SJCRH30 (cell line): ENCODE measurements at regions not wholly inside any gene's neighbourhood (a gene's known extent, or its start where the extent isn't known, plus 50 kb on each side); places are given as distances from the start of the nearest gene placed in this dataset.

Experiments used
- DNase-seq, 2 experiments: peaks; one replicate each; pipeline ENCODE4 v3.0.0-alpha.2; 2015 to 2020
- H3K27ac ChIP-seq: fragments of 250-450 bp; sonication (Bioruptor Pico); 2 replicates; pipeline ENCODE4 v1.5.1; 2020; ENCODE audit warnings: mild to moderate bottlenecking, moderate library complexity
- H3K27me3 ChIP-seq: fragments of 250-450 bp; sonication (Bioruptor Pico); 2 replicates; pipeline ENCODE4 v1.5.1; 2020; ENCODE audit warnings: mild to moderate bottlenecking, moderate library complexity
- H3K36me3 ChIP-seq: fragments of 250-450 bp; sonication (Bioruptor Pico); 2 replicates; pipeline ENCODE4 v1.5.1; 2020; ENCODE audit warnings: mild to moderate bottlenecking, moderate library complexity
- H3K4me1 ChIP-seq: fragments of 250-450 bp; sonication (Bioruptor Pico); 2 replicates; pipeline ENCODE4 v1.5.1; 2020; ENCODE audit warnings: mild to moderate bottlenecking, moderate library complexity
- H3K4me3 ChIP-seq: fragments of 250-450 bp; sonication (Bioruptor Pico); 2 replicates; pipeline ENCODE4 v1.5.1; 2020; ENCODE audit warnings: mild to moderate bottlenecking, moderate library complexity
- H3K9me3 ChIP-seq: fragments of 250-450 bp; sonication (Bioruptor Pico); replicated peaks from 2 replicates; pipeline ENCODE4 v1.5.1; 2020; ENCODE audit warnings: mild to moderate bottlenecking, moderate library complexity

DNA sequence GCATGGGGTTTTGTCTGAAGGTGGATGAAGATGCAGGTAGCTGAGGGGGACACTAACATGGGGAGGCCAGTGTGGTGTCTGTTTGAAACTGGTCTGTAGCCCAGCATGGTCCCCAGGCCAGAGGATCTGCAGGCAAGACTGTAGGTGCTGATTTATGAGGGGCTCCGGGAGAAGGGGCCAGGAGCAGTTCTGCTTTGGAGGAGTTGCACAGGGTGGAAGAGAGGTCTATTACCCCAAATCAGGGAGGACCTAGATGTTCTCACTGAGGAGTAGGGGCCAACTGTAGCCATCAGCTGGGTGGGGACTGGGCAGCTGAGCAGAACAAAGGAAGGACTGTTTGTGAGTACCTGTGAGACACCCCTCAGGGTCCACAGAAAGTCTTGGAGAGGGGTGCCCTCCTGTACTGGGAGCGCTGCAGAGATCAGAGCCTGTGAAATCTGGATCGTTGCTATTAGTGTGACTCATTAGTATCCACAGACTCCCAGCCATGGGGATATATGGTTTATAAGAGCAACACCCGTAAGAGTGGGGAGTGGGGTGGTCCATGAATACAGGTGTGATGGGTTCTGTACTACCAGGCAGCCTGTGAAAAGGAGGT, 64.3 kb upstream of the IRF2BP2 start:
- DNase-seq: no peak
- Histone ChIP-seq H3K36me3 (no peaks in the 10 kb centered on the region), H3K27ac (no peak overlapping the region), H3K4me3 (no peak overlapping the region), H3K4me1 (0 out of 2 replicates have a peak, but pooled peaks cover 5% of the 10 kb centered on the region), H3K9me3 (no peaks in the 10 kb centered on the region; the same call in 1 of the 2 replicates), H3K27me3 (no peaks in the 10 kb centered on the region)

DNA sequence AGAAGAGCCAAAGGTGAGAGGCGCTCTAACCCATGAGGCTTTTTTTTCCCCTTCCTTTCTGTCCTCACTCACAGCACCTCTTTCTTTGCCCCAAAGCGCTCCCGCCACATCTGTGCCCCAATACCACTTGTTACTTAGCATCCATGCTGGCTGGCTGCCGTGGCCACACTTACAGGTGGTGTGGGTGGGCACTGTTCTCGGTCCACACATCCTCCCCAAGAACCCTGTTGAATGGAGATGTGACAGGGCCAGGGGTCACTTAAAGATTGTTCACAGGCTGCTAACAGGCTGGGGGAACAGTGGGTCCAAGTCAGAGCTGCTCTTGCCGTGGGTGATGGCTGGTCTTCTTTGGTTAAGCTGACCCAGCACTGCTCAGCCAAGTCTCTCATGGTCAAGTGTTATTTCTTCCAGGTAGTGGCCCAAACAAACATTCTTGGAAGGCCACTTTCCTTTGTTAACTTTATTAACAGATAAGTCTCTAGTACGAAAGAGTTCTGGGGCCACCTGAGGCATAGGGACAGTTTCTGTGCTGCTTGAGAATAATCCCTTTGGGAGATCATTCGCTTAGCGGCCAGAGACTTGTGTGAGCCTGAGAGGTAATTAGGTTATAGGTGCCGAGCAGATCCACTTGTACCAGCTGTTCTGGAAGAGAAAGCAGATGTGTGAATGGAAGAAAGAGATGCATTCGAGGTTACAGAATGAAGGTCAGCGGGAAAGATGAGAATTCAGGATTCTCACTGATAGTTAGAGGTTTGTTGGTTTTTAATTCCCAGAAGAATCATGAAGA, 62.6 kb upstream of the IRF2BP2 start:
- no peak for DNase-seq
- Histone ChIP-seq H3K27ac (no peak overlapping the region), H3K27me3 (no peaks in the 10 kb centered on the region), H3K4me1 (0 out of 2 replicates have a peak, but pooled peaks cover 5% of the 10 kb centered on the region), H3K36me3 (no peaks in the 10 kb centered on the region), H3K9me3 (no peaks in the 10 kb centered on the region; the same call in none of the 2 replicates), H3K4me3 (no peak overlapping the region)

DNA sequence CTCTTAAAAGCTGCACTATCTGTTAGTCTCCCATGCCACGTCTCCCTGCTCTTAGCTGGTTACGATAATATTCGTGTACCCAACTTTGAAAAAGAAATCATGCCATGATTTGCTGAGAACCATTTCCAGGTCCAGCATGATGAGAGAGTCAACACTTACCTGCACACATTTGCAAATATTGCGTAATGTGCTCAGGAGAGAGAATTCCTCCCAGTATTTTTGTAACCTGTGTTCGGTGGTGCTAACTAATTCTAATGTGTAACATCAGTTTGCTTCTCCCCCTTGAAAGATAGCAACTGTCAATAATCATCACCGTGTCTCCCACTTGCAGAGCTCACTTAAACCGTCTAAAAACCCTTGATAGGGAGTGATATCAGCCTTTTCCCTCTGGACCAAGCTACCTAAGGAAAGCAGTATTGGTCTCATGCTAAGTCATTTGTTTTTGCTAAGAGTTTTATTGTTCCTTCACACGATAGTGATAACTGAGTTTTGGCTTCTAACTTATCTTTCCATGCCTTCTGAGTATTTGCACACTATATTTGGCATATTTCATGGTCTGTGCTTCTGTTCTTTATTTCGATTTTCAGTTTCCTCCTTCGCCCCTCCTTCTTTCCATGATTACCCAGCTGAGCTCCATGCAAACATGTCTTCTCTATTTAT, 61.1 kb upstream of the IRF2BP2 start:
- DNase-seq: no peak

DNA sequence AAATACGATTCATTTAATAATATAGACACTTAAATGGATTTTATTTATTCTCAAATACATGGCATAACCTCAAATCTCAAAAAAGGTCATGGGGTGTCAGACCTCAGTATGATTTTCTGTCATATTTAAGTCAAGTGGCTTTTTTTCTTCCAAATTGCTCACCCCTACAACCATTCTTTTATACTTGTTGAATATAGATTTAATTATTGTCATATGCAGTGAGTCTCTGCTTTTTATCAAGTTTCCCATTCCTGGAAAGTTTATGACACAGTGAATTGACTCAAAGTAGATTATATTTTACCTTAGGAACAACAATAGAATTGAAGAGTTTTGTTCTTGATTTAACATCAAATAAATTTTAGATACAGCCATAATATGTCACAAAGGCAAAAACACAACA, 59.5 kb upstream of the IRF2BP2 start:
- Histone ChIP-seq H3K9me3 (no peaks in the 10 kb centered on the region; the same call in none of the 2 replicates), H3K4me3 (no peak overlapping the region), H3K36me3 (no peaks in the 10 kb centered on the region), H3K4me1 (no peaks in the 10 kb centered on the region), H3K27ac (no peak overlapping the region), H3K27me3 (no peaks in the 10 kb centered on the region)
- DNase-seq: no peak

More for the DNA sequence above, 61.1 kb upstream of the IRF2BP2 start:
- Histone ChIP-seq H3K36me3 (no peaks in the 10 kb centered on the region), H3K4me3 (no peak overlapping the region), H3K27me3 (no peaks in the 10 kb centered on the region), H3K9me3 (no peaks in the 10 kb centered on the region; the same call in none of the 2 replicates), H3K4me1 (0 out of 2 replicates have a peak, but pooled peaks cover 5% of the 10 kb centered on the region), H3K27ac (no peak overlapping the region)

DNA sequence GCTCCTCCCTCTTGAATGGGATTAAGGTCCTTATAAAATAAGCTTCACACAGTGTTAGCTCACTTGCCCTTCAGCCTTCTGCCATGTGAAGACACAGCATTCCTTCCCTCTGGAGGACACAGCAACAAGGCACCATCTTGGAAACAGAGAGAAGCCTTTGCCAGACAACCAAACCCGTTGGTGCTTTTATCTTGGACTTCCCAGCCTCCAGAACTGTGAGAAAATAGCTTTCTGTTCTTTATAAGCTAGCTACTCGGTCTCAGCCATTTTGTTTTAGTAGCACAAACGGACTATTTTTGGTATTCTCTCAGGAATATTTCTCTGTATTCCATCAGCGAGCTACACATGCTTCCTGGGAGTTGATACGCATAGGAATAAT, 58.6 kb upstream of the IRF2BP2 start:
- DNase-seq: no peak
- Histone ChIP-seq H3K27me3 (no peaks in the 10 kb centered on the region), H3K36me3 (no peaks in the 10 kb centered on the region), H3K9me3 (no peaks in the 10 kb centered on the region; the same call in none of the 2 replicates), H3K4me1 (no peaks in the 10 kb centered on the region), H3K27ac (no peak overlapping the region), H3K4me3 (no peak overlapping the region)

DNA sequence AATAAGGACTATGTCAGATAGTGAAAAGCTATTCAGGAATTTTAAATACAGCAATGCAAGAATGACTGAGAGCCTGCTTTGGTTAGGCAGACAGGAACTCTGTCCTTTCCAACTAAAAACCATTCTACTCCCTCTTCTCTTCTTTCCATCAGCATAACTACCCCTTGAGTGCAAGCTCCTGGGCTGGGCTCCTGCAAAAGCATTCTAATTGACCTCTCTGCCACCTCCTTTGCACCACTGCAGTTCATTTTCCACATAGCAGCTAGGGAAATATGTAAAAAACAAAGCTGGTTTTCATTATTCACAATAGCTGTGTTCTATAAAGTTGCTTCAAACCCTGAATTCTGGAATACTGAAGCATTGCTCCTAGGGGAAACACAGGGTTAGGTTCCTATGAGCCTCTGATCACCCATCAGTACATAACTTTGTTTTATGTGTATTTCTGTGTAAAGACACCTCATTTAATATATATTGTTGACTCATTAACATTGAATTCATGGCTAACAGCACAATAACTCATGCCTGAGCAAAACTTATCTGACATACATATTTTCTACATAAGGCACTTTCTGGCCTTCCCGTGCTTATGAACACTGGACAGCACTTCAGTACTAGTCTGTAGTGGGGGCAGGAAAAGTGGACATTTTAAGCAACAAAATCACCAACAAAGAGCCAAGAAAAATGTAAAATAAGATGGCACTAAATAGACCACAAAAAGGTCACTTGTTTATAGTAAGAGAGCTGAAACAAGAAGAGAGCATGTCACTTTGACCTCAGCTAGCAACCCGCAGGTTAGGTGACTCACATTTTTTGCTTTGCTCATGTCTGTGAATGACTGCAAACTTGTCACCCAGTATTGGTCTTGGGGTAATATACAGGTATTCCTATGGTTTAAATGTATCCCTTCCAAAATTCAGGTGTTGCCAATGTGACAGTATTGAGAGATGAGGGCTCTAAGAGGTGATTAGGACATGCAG, 57.9 kb upstream of the IRF2BP2 start:
- no peaks in the 10 kb centered on the region for H3K36me3 ChIP-seq

DNA sequence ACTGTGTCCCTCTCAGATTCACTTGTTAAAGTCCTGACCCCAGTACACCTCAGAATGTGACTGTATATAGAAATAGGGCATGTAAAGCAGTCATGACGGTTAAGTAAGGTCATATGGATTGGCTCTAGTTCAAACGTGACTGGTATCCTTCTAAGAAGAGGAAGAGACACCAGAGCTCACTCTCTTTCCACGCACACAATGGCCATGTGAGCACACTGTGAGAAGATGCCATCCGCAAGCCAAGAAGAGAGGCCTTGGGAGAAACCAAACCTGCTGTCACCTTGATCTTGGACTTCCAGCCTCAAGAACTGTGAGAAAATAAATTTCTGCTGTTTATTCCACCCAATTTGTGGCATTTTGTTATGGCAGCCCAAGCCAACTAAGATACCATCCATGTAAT, 56.8 kb upstream of the IRF2BP2 start:
- Histone ChIP-seq H3K4me3 (no peak overlapping the region), H3K9me3 (no peaks in the 10 kb centered on the region; the same call in none of the 2 replicates), H3K36me3 (no peaks in the 10 kb centered on the region), H3K4me1 (no peaks in the 10 kb centered on the region), H3K27me3 (no peaks in the 10 kb centered on the region), H3K27ac (no peak overlapping the region)
- no peak for DNase-seq

More for the DNA sequence above, 57.9 kb upstream of the IRF2BP2 start:
- no peak overlapping the region for H3K27ac ChIP-seq
- no peaks in the 10 kb centered on the region for H3K27me3 ChIP-seq
- H3K9me3 ChIP-seq: no peaks in the 10 kb centered on the region; the same call in none of the 2 replicates
- no peak overlapping the region for H3K4me3 ChIP-seq
- no peak for DNase-seq
- no peaks in the 10 kb centered on the region for H3K4me1 ChIP-seq

DNA sequence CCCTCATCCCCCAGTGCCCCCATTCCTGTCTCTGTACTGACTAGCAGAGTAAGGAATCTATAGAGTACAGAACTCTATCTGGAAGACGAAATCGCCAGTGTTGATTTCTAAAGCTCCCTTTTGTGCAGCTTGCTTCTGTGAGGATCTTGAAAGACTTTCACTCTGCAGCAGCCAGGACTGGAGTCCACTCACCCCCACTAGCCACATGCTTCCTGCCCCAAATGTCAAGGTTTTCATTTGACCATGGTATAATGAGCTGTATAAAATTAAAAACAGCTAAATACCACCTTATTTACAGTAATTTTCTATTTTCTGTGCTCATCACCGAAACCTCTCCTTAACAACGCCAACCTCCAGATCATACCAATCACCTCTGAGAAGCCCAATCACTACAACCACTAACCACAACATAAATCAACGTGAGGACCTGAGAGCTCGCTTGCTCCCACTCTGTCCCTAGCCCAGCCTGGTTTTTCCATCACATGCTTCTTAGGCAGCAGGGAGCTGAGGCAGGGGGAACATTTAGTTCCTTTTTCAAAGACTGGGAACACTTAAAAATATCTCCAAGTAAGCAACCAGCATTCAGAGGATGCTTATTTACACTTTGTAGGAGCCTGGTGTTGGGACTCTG, 56.1 kb upstream of the IRF2BP2 start:
- no peak overlapping the region for H3K4me3 ChIP-seq

DNA sequence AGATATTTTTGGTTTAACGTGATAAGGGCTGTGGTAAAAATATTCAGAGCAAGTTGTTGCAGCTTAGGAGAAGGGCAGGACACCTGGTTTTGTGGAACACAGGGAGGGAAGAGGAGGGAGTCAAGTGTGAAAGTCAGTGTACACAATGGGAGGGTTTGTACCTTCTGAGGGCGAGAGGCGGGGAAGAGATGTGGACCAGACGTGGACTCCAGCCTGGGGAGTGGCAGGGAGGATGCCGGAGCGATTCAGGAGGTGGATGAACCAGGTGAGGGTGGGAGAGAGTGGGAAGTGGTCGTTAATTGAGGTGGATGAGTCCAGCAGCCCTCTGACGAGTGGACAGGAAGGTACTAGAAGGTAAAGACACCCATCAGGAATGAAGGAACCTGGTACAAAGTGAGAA, 52.2 kb upstream of the IRF2BP2 start:
- no peaks in the 10 kb centered on the region for H3K27me3 ChIP-seq
- DNase-seq: no peak
- no peak overlapping the region for H3K27ac ChIP-seq
- peaks cover 13% of the 10 kb centered on the region for H3K4me1 ChIP-seq
- H3K36me3 ChIP-seq: no peaks in the 10 kb centered on the region
- H3K4me3 ChIP-seq: no peak overlapping the region
- no peaks in the 10 kb centered on the region for H3K9me3 ChIP-seq

More for the DNA sequence above, 56.1 kb upstream of the IRF2BP2 start:
- Histone ChIP-seq H3K9me3 (no peaks in the 10 kb centered on the region; the same call in none of the 2 replicates), H3K27ac (no peak overlapping the region), H3K27me3 (no peaks in the 10 kb centered on the region), H3K4me1 (no peaks in the 10 kb centered on the region), H3K36me3 (no peaks in the 10 kb centered on the region)
- DNase-seq: no peak

DNA sequence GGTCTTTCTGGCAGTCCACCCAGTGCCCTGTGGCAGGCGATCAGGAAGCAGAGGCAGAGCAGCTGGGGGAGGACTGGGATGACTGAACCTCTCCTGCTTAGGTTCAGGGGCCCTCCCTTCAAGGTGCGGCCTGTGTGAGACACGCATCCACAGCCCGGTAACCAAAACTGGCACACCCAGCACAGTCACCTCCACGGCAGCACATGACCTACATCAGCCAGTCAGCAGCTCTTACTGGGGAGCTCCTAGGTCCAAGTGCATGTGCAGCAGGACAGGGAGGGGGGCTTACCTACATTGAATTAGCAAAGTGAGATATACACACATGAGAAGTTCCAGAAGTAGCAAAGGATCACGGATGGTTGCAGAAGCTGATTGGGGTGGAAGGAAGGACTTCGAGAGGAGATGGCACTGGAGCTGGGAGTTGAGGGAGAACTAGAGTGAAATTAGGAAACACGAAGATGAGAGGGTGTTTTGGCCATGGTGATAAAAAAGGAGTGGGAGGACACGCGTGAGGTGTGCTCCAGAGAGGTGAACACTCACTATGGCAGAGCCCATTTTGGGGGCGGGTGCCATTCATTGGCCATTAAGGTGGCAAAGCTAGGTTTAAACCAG, 51.4 kb upstream of the IRF2BP2 start:
- Histone ChIP-seq H3K27me3 (no peaks in the 10 kb centered on the region), H3K4me3 (no peak overlapping the region), H3K4me1 (peaks cover 13% of the 10 kb centered on the region), H3K9me3 (no peaks in the 10 kb centered on the region), H3K27ac (no peak overlapping the region), H3K36me3 (no peaks in the 10 kb centered on the region)
- no peak for DNase-seq

DNA sequence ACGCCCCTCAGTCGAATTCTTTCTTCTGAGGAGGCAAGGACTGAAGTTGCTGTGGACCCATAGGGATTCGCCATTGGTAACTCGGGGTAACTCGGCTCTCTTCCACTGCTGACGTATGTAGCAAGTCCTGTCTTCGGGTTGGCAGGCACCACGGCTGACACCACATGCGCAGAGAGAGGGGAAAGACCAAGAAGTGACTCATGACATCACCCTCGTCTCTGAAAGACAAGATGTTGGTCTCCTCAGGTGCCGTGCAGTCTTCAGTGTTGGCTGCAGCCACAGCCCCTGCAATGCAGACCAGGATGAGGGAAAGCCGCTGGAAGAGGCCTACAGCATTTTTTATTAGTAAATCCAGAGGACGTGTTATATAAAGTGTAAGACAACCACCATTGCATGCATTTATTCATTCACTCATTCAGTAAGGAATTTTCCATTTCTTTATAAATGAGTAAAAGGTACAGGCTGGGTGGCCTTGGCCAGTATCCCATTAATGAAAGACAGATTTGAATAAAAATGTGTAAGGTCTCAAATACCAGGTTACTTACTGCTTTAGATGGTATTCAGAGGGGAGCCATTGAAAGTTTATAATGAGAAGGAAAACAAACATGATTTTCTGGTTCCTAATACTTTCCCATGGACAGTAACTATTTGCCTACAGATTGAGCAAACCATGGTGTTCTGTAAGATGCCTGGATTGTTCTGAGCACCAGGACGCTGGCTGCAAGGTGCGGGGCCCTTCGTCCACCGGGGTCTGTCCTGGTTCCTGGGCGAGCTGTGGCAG, 50.7 kb upstream of the IRF2BP2 start:
- H3K36me3 ChIP-seq: no peaks in the 10 kb centered on the region
- H3K27me3 ChIP-seq: no peaks in the 10 kb centered on the region
- H3K9me3 ChIP-seq: no peaks in the 10 kb centered on the region
- H3K27ac ChIP-seq: no peak overlapping the region
- peaks cover 13% of the 10 kb centered on the region for H3K4me1 ChIP-seq
- no peak overlapping the region for H3K4me3 ChIP-seq
- DNase-seq: no peak
